ENCODE measurements at regions not wholly inside any gene's neighbourhood (a gene's known extent, or its start where the extent isn't known, plus 50 kb on each side); places are given as distances from the start of the nearest gene placed in this dataset.

- no peak for TF ChIP-seq GATA2 (IDR thresholded peaks at IDR 0.05; ENCODE audit: low read depth, low read length)
- TF ChIP-seq GATA3 (IDR thresholded peaks at IDR 0.05; ENCODE audit: low read depth, low read length): no peak
Measured at GRCh38 chr15:39444735-39445470, 136.0 kb upstream of the THBS1 start.

All from SH-SY5Y (cell line).